Gastrocnemius medialis (tissue), 4 donors: ENCODE measurements at regions not wholly inside any gene's neighbourhood (a gene's known extent, or its start where the extent isn't known, plus 50 kb on each side); places are given as distances from the start of the nearest gene placed in this dataset.

Experiments used
- ATAC-seq, 2 donors: fragments of 150-250 bp; one replicate each; pipeline ENCODE4 v1.9.1; 2016
- DNase-seq, 2 donors: peaks; one replicate each; pipeline ENCODE4 v3.0.0-alpha.2; 2019
- H3K27ac ChIP-seq, 4 donors: fragments of 200-600 bp; sonication (generic); 1 replicate in 1 of 4; 2 replicates in 3 of 4; pipeline ENCODE4 v1.5.1; 2016 to 2018; ENCODE audit warnings: mild to moderate bottlenecking in 2 of 4, moderate library complexity in 1 of 4
- H3K27me3 ChIP-seq, 3 donors: fragments of 200-600 bp; sonication (generic) in 2 of 3; 1 replicate in 1 of 3; 2 replicates in 2 of 3; pipeline versions ENCODE4 v1.5.1 to v1.6.0; 2016 to 2019; ENCODE audit warnings: mild to moderate bottlenecking in 1 of 3, moderate library complexity in 1 of 3
- H3K36me3 ChIP-seq, 2 donors: fragments of 200-600 bp; sonication (generic) in 1 of 2; one replicate each; pipeline ENCODE4 v1.5.1; 2017 to 2018
- H3K4me1 ChIP-seq, 2 donors: fragments of 200-600 bp; sonication (generic) in 1 of 2; one replicate each; pipeline ENCODE4 v1.5.1; 2016 to 2017; ENCODE audit warnings: mild to moderate bottlenecking in 2 of 2
- H3K4me3 ChIP-seq, 4 donors: fragments of 200-600 bp; sonication (generic) in 3 of 4; 1 replicate in 1 of 4; 2 replicates in 3 of 4; pipeline ENCODE4 v1.5.1; 2016 to 2019; ENCODE audit warnings: mild to moderate bottlenecking in 2 of 4
- H3K9me3 ChIP-seq, 3 donors: fragments of 200-600 bp; sonication (generic) in 2 of 3; 1 replicate in 1 of 3; 2 replicates in 2 of 3; pipeline ENCODE4 v1.5.1; 2016 to 2019
- CTCF ChIP-seq, 5 experiments: fragments of 450-650 bp in 3 of 5; fragments of 200-600 bp in 2 of 5; sonication (generic) in 2 of 5; IDR thresholded peaks in 4 of 5; conservative IDR thresholded peaks in 1 of 5; 1 replicate in 4 of 5; 2 replicates in 1 of 5; pipeline ENCODE4 v1.5.1; 2016 to 2019; ENCODE audit warnings: antibody characterized with exemption in 5 of 5, mild to moderate bottlenecking in 3 of 5, moderate library complexity in 3 of 5
- POLR2A ChIP-seq, 2 donors: fragments of 450-650 bp; IDR thresholded peaks; one replicate each; pipeline ENCODE4 v1.6.1; 2017; ENCODE audit warnings: antibody characterized with exemption in 2 of 2, mild to moderate bottlenecking in 2 of 2, moderate library complexity in 2 of 2
- in situ Hi-C, 4 donors: fragments of 200-750 bp; cut with MboI; loops; one replicate each; pipeline versions ENCODE4 v1.15.0 to v1.8.0; 2017; ENCODE audit warnings: low sequenced_read_pairs in 4 of 4
- intact Hi-C: fragments of 100-400 bp; cut with DNase I; formaldehyde crosslinking; loops from one replicate; pipeline ENCODE4 v1.15.1; 2023; ENCODE audit warnings: low total_unique reads

DNA sequence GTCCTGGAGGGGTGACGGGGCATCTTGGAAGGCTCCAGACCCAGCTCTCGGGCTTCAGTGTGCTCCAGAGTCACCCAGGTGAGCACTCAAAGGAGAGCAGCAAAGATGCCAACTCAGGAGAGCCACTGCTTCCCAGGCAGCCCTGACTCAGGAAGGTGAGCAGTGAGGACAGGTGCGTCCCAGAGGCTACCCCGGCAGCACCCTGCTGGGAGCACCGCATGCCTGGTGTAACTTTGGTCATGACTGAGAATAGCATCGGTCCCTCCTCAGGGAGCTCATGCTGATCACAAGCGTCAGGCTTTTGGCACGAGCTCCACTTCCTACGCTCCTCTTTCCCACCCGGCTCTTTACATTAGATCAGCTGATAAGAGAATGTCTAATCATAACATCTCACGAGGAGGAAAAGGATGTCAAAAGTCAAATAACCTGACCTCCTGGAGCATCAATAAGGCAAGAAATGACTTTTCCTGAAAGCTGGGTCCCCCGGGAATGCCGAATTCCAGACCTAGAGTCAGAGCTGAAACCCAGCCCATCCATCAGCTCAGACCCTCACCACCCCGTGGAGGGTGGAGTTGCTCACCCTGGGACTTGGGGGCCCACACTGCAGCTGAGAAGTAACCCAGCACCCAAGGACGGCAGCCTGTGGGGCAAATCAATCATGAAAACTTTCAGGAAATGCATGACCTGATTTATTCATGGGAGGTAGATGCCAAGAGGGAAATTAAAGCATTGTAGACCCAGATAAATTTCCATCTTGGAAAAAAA lies 248.8 kb downstream of the ACKR3 start:
- in situ Hi-C loops, result no loop called here
- no peak for ATAC-seq

GRCh38 chr2:236819275-236820002 lies 249.8 kb downstream of the ACKR3 start:
- H3K4me3 ChIP-seq, result no peak overlapping the region
- H3K27me3 ChIP-seq, result no peaks in the 10 kb centered on the region
- H3K36me3 ChIP-seq, result no peaks in the 10 kb centered on the region
- ATAC-seq (no peak), DNase-seq (no peak)
- no peaks in the 10 kb centered on the region for H3K9me3 ChIP-seq
- H3K4me1 ChIP-seq, result peaks cover 3 to 11% of the 10 kb centered on the region in 2 donors
- peak overlapping the region; percentile 63 to 86 (median 76) for H3K27ac ChIP-seq
- intact Hi-C loops (loop anchor here (1.0 to 5.0 kb wide), 4 partner anchors 52 to 252 kb away; partner anchors contain the start of gene ACKR3), in situ Hi-C loops (no loop called here)
- peak in 1 of 5 experiments; percentile 26 for TF ChIP-seq CTCF (IDR thresholded peaks at IDR 0.05 in 4 of 5, conservative IDR thresholded peaks at IDR 0.05 in 1 of 5)
- no peak for TF ChIP-seq POLR2A (IDR thresholded peaks at IDR 0.05)

More for the DNA sequence above, 248.8 kb downstream of the ACKR3 start:
- H3K27ac ChIP-seq, result peak overlapping the region in 1 of 4 donors; percentile 86
- TF ChIP-seq CTCF (IDR thresholded peaks at IDR 0.05 in 4 of 5, conservative IDR thresholded peaks at IDR 0.05 in 1 of 5), result no peak
- TF ChIP-seq POLR2A (IDR thresholded peaks at IDR 0.05), result no peak
- H3K36me3 ChIP-seq, result no peaks in the 10 kb centered on the region
- no peaks in the 10 kb centered on the region for H3K27me3 ChIP-seq
- intact Hi-C loops, result no loop called here
- no peak overlapping the region for H3K4me3 ChIP-seq
- no peak for DNase-seq
- peaks cover 0 to 7% of the 10 kb centered on the region in 2 donors for H3K4me1 ChIP-seq
- H3K9me3 ChIP-seq, result no peaks in the 10 kb centered on the region

- no peak overlapping the region for H3K4me3 ChIP-seq
- DNase-seq, result peak; percentile 32 to 70
- no peaks in the 10 kb centered on the region for H3K36me3 ChIP-seq
- intact Hi-C loops (loop anchor here (1.0 to 5.0 kb wide), 4 partner anchors 50 to 254 kb away; partner anchors contain the start of gene ACKR3), in situ Hi-C loops (no loop called here)
- peaks cover 11 to 22% of the 10 kb centered on the region in 2 donors for H3K4me1 ChIP-seq
- no peak for TF ChIP-seq POLR2A (IDR thresholded peaks at IDR 0.05)
- TF ChIP-seq CTCF (IDR thresholded peaks at IDR 0.05 in 4 of 5, conservative IDR thresholded peaks at IDR 0.05 in 1 of 5), result no peak
- H3K27ac ChIP-seq, result peak overlapping the region; percentile 63 to 86 (median 76)
- no peaks in the 10 kb centered on the region for H3K27me3 ChIP-seq
- ATAC-seq, result peak; percentile 69 to 79
- H3K9me3 ChIP-seq, result no peaks in the 10 kb centered on the region
These were observed 251.2 kb downstream of the ACKR3 start for GRCh38 chr2:236820763-236821344.

DNA sequence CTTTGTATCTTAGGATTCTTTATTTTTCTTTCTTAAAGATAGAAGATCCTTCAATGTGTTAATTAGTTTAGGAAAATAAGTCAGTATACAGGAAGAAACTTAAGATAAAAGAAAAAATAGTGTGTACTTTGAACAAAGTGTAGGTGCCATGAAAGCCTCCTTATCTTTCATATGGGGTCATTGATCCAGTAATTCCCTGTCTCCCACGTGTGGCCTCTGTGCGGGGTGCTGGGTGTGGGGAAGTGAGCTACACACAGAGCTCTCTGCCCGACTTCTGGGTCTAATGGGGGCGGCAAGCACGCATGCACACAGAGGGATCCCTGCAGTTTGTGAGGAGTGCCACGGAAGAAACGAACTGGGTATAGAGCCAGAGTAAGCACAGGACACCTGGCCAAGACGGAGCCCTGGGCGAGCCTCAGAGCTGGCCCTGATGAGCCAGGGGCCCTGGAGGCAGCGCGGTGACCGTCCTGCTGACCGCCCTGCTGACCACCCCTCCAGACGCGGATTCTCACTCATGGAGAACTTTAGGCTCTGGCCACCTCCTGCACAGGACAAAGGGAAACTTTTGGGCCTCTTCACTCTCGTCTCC lies 253.5 kb downstream of the ACKR3 start:
- Histone ChIP-seq H3K4me1 (peaks cover 11 to 22% of the 10 kb centered on the region in 2 donors), H3K36me3 (no peaks in the 10 kb centered on the region), H3K4me3 (no peak overlapping the region), H3K9me3 (no peaks in the 10 kb centered on the region), H3K27me3 (no peaks in the 10 kb centered on the region), H3K27ac (no peak overlapping the region)
- no peak for ATAC-seq
- intact Hi-C loops, result loop anchor here (5.0 kb wide), 1 partner anchor 256 kb away; the partner anchor contains the start of gene ACKR3
- in situ Hi-C loops, result no loop called here
- TF ChIP-seq POLR2A (IDR thresholded peaks at IDR 0.05) (no peak), CTCF (IDR thresholded peaks at IDR 0.05 in 4 of 5, conservative IDR thresholded peaks at IDR 0.05 in 1 of 5) (no peak)
- DNase-seq, result no peak
